ENCODE measurements at regions not wholly inside any gene's neighbourhood (a gene's known extent, or its start where the extent isn't known, plus 50 kb on each side); places are given as distances from the start of the nearest gene placed in this dataset.
A peak's percentile ranks its signal among the peaks of the same experiment; 100 is the strongest.
"Not testable (repeated sequence)": the region's sequence is repeated elsewhere in the genome, so short reads cannot be mapped to it uniquely, and the experiment has no call there.

GRCh38 chr9:62848258-62848657 is 1658.4 kb downstream of the SPATA31A7 start:
- 46% methylated on average over 1 of the region's 2 CpGs for WGBS
- H3K4me1 ChIP-seq (ENCODE audit: insufficient read depth); H3K4me3 ChIP-seq (ENCODE audit: low read depth, low read length); H3K27ac ChIP-seq (ENCODE audit: low read depth); H3K36me3 ChIP-seq (ENCODE audit: insufficient read depth); DNase-seq (ENCODE audit: extremely low spot score): not testable (repeated sequence)

- not testable (repeated sequence) for H3K4me1 ChIP-seq (ENCODE audit: insufficient read depth); H3K36me3 ChIP-seq (ENCODE audit: insufficient read depth); DNase-seq (ENCODE audit: extremely low spot score); H3K4me3 ChIP-seq (ENCODE audit: low read depth, low read length); H3K27ac ChIP-seq (ENCODE audit: low read depth)
- WGBS: 74% methylated on average over 17 of the region's 17 CpGs
Observed at GRCh38 chr9:62849991-62850390, 1660.2 kb downstream of the SPATA31A7 start.

- 84% methylated on average over 10 of the region's 12 CpGs for WGBS
- not testable (repeated sequence) for H3K36me3 ChIP-seq (ENCODE audit: insufficient read depth); DNase-seq (ENCODE audit: extremely low spot score); H3K27ac ChIP-seq (ENCODE audit: low read depth); H3K4me3 ChIP-seq (ENCODE audit: low read depth, low read length); H3K4me1 ChIP-seq (ENCODE audit: insufficient read depth)
Observed at GRCh38 chr9:62857280-62857679, 1667.4 kb downstream of the SPATA31A7 start.

GRCh38 chr9:62858240-62858639 is 1668.4 kb downstream of the SPATA31A7 start:
- H3K36me3 ChIP-seq (ENCODE audit: insufficient read depth); DNase-seq (ENCODE audit: extremely low spot score); H3K4me1 ChIP-seq (ENCODE audit: insufficient read depth); H3K27ac ChIP-seq (ENCODE audit: low read depth); H3K4me3 ChIP-seq (ENCODE audit: low read depth, low read length): not testable (repeated sequence)
- WGBS: 55% methylated on average over 1 of the region's 1 CpG

- 86% methylated on average over 11 of the region's 11 CpGs for WGBS
- not testable (repeated sequence) for H3K4me1 ChIP-seq (ENCODE audit: insufficient read depth); DNase-seq (ENCODE audit: extremely low spot score); H3K27ac ChIP-seq (ENCODE audit: low read depth); H3K4me3 ChIP-seq (ENCODE audit: low read depth, low read length); H3K36me3 ChIP-seq (ENCODE audit: insufficient read depth)
Observed at GRCh38 chr9:62860939-62861860, 1671.4 kb downstream of the SPATA31A7 start.

- H3K4me1 ChIP-seq (ENCODE audit: insufficient read depth); H3K36me3 ChIP-seq (ENCODE audit: insufficient read depth); DNase-seq (ENCODE audit: extremely low spot score); H3K4me3 ChIP-seq (ENCODE audit: low read depth, low read length); H3K27ac ChIP-seq (ENCODE audit: low read depth): not testable (repeated sequence)
- WGBS: 80% methylated on average over 2 of the region's 2 CpGs
Observed at GRCh38 chr9:62862180-62862579, 1672.3 kb downstream of the SPATA31A7 start.

- not testable (repeated sequence) for DNase-seq (ENCODE audit: extremely low spot score)
- 12% methylated on average over 4 of the region's 4 CpGs for WGBS
Observed at GRCh38 chr9:62863319-62863718, 1673.5 kb downstream of the SPATA31A7 start.

GRCh38 chr9:62863867-62864266 is 1674.0 kb downstream of the SPATA31A7 start:
- not testable (repeated sequence) for DNase-seq (ENCODE audit: extremely low spot score)

More at GRCh38 chr9:62863319-62863718, 1673.5 kb downstream of the SPATA31A7 start:
- not testable (repeated sequence) for H3K4me1 ChIP-seq (ENCODE audit: insufficient read depth); H3K27ac ChIP-seq (ENCODE audit: low read depth); H3K36me3 ChIP-seq (ENCODE audit: insufficient read depth); H3K4me3 ChIP-seq (ENCODE audit: low read depth, low read length)

GRCh38 chr9:62864481-62865469 is 1674.9 kb downstream of the SPATA31A7 start:
- H3K27ac ChIP-seq (ENCODE audit: low read depth); H3K36me3 ChIP-seq (ENCODE audit: insufficient read depth); H3K4me3 ChIP-seq (ENCODE audit: low read depth, low read length); H3K4me1 ChIP-seq (ENCODE audit: insufficient read depth): not testable (repeated sequence)
- DNase-seq (ENCODE audit: extremely low spot score): peak; percentile 59
- 17% methylated on average over 28 of the region's 28 CpGs for WGBS

More at GRCh38 chr9:62863867-62864266, 1674.0 kb downstream of the SPATA31A7 start:
- not testable (repeated sequence) for H3K27ac ChIP-seq (ENCODE audit: low read depth); H3K36me3 ChIP-seq (ENCODE audit: insufficient read depth); H3K4me1 ChIP-seq (ENCODE audit: insufficient read depth); H3K4me3 ChIP-seq (ENCODE audit: low read depth, low read length)
- WGBS: 67% methylated on average over 8 of the region's 8 CpGs

- 80% methylated on average over 4 of the region's 4 CpGs for WGBS
- not testable (repeated sequence) for H3K27ac ChIP-seq (ENCODE audit: low read depth)
Observed at GRCh38 chr9:62869061-62869460, 1679.2 kb downstream of the SPATA31A7 start.

GRCh38 chr9:62871765-62872164 is 1681.9 kb downstream of the SPATA31A7 start:
- DNase-seq (ENCODE audit: extremely low spot score); H3K4me3 ChIP-seq (ENCODE audit: low read depth, low read length); H3K36me3 ChIP-seq (ENCODE audit: insufficient read depth); H3K4me1 ChIP-seq (ENCODE audit: insufficient read depth); H3K27ac ChIP-seq (ENCODE audit: low read depth): not testable (repeated sequence)
- 59% methylated on average over 1 of the region's 1 CpG for WGBS

More at GRCh38 chr9:62869061-62869460, 1679.2 kb downstream of the SPATA31A7 start:
- H3K4me3 ChIP-seq (ENCODE audit: low read depth, low read length); DNase-seq (ENCODE audit: extremely low spot score); H3K4me1 ChIP-seq (ENCODE audit: insufficient read depth); H3K36me3 ChIP-seq (ENCODE audit: insufficient read depth): not testable (repeated sequence)

GRCh38 chr9:62874213-62874612 is 1684.4 kb downstream of the SPATA31A7 start:
- H3K36me3 ChIP-seq (ENCODE audit: insufficient read depth); H3K4me3 ChIP-seq (ENCODE audit: low read depth, low read length); DNase-seq (ENCODE audit: extremely low spot score); H3K4me1 ChIP-seq (ENCODE audit: insufficient read depth); H3K27ac ChIP-seq (ENCODE audit: low read depth): not testable (repeated sequence)
- WGBS: 76% methylated on average over 10 of the region's 10 CpGs

- H3K36me3 ChIP-seq (ENCODE audit: insufficient read depth); DNase-seq (ENCODE audit: extremely low spot score); H3K27ac ChIP-seq (ENCODE audit: low read depth); H3K4me3 ChIP-seq (ENCODE audit: low read depth, low read length); H3K4me1 ChIP-seq (ENCODE audit: insufficient read depth): not testable (repeated sequence)
- WGBS: 69% methylated on average over 4 of the region's 4 CpGs
Observed at GRCh38 chr9:62874745-62875599, 1685.1 kb downstream of the SPATA31A7 start.
